NCI-H460 (cell line): ENCODE measurements at regions not wholly inside any gene's neighbourhood (a gene's known extent, or its start where the extent isn't known, plus 50 kb on each side); places are given as distances from the start of the nearest gene placed in this dataset.

ENCODE experiments used
- DNase-seq: peaks from one replicate; pipeline ENCODE4 v3.0.0-alpha.2; 2016; ENCODE audit warnings: low read depth; ENCODE audit errors: extremely low read depth
- small RNA-seq, 2 experiments: library from RNA; depleted of rRNA; stranded (forward); fragments of <200 nt; gene quantifications; one replicate each; pipeline ENCODE3, GENCODE V24; 2014

GRCh38 chr6:155523821-155524651 is 68.4 kb upstream of the NOX3 start:
- no peak for DNase-seq

- DNase-seq: no peak
Measured at GRCh38 chr6:155521719-155522118, 66.1 kb upstream of the NOX3 start.

- DNase-seq: no peak
Measured at GRCh38 chr6:155520078-155520477, 64.4 kb upstream of the NOX3 start.

- no peak for DNase-seq
Measured at GRCh38 chr6:155519176-155519738, 63.6 kb upstream of the NOX3 start.

GRCh38 chr6:155517294-155517693 is 61.7 kb upstream of the NOX3 start:
- DNase-seq: no peak

GRCh38 chr6:155510879-155511278 is 55.2 kb upstream of the NOX3 start:
- DNase-seq: no peak

- no peak for DNase-seq
Measured at GRCh38 chr6:155509743-155510475, 54.3 kb upstream of the NOX3 start.

- DNase-seq: no peak
Measured at GRCh38 chr6:155505608-155505989, 50.0 kb upstream of the NOX3 start.

Small RNAs in the stretch of these regions (small RNA-seq; reads per million reads assigned to genes)
- gene MIR1202 (0 reads per million in 2 experiments), gene RNU7-152P (0 reads per million in 2 experiments), gene SNORD28B (0 to 0.12 reads per million in 2 experiments)
